ENCODE measurements at regions not wholly inside any gene's neighbourhood (a gene's known extent, or its start where the extent isn't known, plus 50 kb on each side); places are given as distances from the start of the nearest gene placed in this dataset.

- no peak overlapping the region for H3K4me3 ChIP-seq (ENCODE audit: low read depth, low read length)
- TF ChIP-seq CTCF (IDR thresholded peaks at IDR 0.05; ENCODE audit: borderline replicate concordance, insufficient read depth, low read depth, low read length) = no peak
Observed at GRCh38 chr1:29671446-29672356, 435.4 kb downstream of the PTPRU start.

DNA sequence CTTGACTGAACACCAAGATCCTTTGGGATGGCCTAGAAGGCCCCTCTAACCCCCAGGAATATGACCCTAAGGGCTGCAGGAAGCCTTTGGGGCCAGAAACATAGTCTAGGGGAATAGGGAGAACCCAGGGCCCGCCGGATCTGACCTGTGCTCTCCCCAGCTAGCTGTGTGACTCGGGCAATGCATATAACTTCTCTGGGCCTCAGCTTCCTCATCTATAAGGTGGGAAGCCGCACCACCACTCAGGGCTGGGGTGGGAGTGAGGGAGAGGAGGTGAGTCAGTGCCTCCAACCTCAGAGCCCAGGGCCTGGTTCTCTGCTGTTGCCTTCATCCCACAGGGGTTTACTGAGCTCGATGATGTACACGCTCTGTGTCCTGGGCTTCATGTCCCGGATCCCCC lies 434.4 kb downstream of the PTPRU start:
- no peak overlapping the region for H3K4me3 ChIP-seq (ENCODE audit: low read depth, low read length)
- TF ChIP-seq CTCF (IDR thresholded peaks at IDR 0.05; ENCODE audit: borderline replicate concordance, insufficient read depth, low read depth, low read length) = no peak

- H3K4me3 ChIP-seq (ENCODE audit: low read depth, low read length) = no peak overlapping the region
- TF ChIP-seq CTCF (IDR thresholded peaks at IDR 0.05; ENCODE audit: borderline replicate concordance, insufficient read depth, low read depth, low read length) = no peak
Observed at GRCh38 chr1:29669912-29670311, 433.6 kb downstream of the PTPRU start.

GRCh38 chr1:29669158-29669871 lies 433.0 kb downstream of the PTPRU start:
- H3K4me3 ChIP-seq (ENCODE audit: low read depth, low read length) = no peak overlapping the region
- TF ChIP-seq CTCF (IDR thresholded peaks at IDR 0.05; ENCODE audit: borderline replicate concordance, insufficient read depth, low read depth, low read length) = no peak

DNA sequence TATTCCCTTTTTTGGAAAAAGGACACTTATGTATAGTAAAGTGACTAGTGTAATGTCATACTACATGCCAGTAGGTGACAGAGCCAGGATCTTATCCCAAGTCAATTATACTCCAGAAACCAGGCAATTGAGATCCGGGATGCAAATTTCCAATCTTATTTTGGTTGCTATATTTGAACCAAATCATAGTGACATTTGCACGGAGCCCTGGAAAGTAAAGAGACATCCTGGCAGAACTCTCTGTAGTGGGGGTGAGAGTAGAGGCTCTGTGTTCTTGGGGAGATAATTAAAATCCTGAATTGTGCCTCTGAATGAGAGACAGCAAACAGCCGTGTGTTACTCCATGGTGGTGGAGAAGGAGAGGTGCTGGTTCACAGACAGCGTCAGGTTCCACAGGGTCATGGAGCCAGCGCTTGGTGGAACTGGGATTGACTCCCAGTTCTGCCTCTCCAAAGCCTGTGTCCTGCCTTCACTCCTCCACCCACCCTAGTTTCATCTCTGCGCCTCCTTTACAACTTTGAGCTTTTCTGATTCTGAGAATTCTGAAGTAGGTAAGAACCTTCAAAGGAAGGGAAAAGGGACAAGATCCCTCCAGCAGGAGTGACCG lies 432.3 kb downstream of the PTPRU start:
- H3K4me3 ChIP-seq (ENCODE audit: low read depth, low read length) = no peak overlapping the region

DNA sequence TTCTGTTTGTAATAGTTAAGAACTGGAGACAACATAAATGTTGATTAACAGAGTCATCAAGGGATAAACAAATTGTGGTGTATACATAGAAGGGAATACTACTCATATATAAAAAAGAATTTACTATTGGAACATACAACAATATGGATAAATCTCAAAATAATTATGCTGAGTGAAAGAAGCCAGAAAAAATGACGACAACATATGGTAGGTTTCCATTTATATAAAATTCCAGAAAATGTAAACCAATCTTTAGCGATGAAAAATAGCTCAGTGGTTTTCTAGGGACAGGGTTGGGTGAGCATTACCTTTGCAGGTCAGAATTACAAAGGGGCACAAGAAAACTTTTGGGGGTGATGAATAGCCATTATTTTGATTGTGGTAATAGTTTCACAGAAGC lies 431.6 kb downstream of the PTPRU start:
- no peak for TF ChIP-seq CTCF (IDR thresholded peaks at IDR 0.05; ENCODE audit: borderline replicate concordance, insufficient read depth, low read depth, low read length)
- H3K4me3 ChIP-seq (ENCODE audit: low read depth, low read length) = no peak overlapping the region

More for the DNA sequence above, 432.3 kb downstream of the PTPRU start:
- no peak for TF ChIP-seq CTCF (IDR thresholded peaks at IDR 0.05; ENCODE audit: borderline replicate concordance, insufficient read depth, low read depth, low read length)

Data from GM12875 (cell line).